ENCODE measurements at regions not wholly inside any gene's neighbourhood (a gene's known extent, or its start where the extent isn't known, plus 50 kb on each side); places are given as distances from the start of the nearest gene placed in this dataset.

- no peaks in the 10 kb centered on the region for H3K4me1 ChIP-seq (ENCODE audit: insufficient read depth, low read length)
- no peak overlapping the region for H3K9ac ChIP-seq (ENCODE audit: low read depth, low read length)
- no peaks in the 10 kb centered on the region for H3K36me3 ChIP-seq (ENCODE audit: insufficient read depth, low read length)
- no peak overlapping the region for H2AFZ ChIP-seq (ENCODE audit: low read depth, low read length)
- no peaks in the 10 kb centered on the region for H3K79me2 ChIP-seq (ENCODE audit: insufficient read depth, low read length)
- H3K27ac ChIP-seq (ENCODE audit: low read length), result no peak overlapping the region
- H3K4me2 ChIP-seq (ENCODE audit: insufficient read depth, low read length), result no peak overlapping the region
- no peaks in the 10 kb centered on the region for H3K9me3 ChIP-seq (ENCODE audit: insufficient read depth, low read length, severe bottlenecking)
- H3K4me3 ChIP-seq (ENCODE audit: low read depth in 1 of 2, low read length in 2 of 2), result no peak overlapping the region
- H3K27me3 ChIP-seq (ENCODE audit: insufficient read depth, low read length, poor library complexity), result no peaks in the 10 kb centered on the region
- DNase-seq (no peak), ATAC-seq (ENCODE audit: insufficient read depth, low read depth) (no peak)
- H4K20me1 ChIP-seq (ENCODE audit: insufficient read depth, low read length), result no peaks in the 10 kb centered on the region
- TF ChIP-seq CTCF (IDR thresholded peaks at IDR 0.05; ENCODE audit: borderline replicate concordance, extremely low read depth, low read length, poor library complexity, severe bottlenecking) (no peak), EZH2 (IDR thresholded peaks at IDR 0.05; ENCODE audit: borderline replicate concordance, low read depth, low read length, severe bottlenecking) (no peak)
These were observed 157.5 kb downstream of the TMTC3 start for GRCh38 chr12:88299567-88300101.

DNA sequence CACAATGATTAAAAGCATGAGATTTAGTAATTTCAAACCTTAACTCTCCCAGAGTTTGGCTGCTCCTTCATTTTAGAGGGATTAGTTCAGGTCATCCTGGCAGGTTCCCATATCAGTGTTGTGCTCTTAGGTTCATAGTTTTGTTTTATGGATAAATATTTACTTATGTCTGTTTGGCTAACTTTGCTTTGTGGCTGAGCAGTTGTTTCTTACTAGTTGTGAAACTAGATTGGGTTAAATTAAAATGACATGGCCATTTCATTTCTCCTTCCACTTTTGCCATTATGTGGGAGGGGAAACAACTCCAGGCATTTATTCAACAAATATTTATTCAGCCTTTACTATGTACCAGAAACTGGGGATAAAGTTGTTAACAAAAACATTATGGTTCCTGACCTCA is 158.8 kb downstream of the TMTC3 start:
- no peaks in the 10 kb centered on the region for H3K9me3 ChIP-seq (ENCODE audit: insufficient read depth, low read length, severe bottlenecking)
- DNase-seq, result no peak
- ATAC-seq (ENCODE audit: insufficient read depth, low read depth), result no peak

DNA sequence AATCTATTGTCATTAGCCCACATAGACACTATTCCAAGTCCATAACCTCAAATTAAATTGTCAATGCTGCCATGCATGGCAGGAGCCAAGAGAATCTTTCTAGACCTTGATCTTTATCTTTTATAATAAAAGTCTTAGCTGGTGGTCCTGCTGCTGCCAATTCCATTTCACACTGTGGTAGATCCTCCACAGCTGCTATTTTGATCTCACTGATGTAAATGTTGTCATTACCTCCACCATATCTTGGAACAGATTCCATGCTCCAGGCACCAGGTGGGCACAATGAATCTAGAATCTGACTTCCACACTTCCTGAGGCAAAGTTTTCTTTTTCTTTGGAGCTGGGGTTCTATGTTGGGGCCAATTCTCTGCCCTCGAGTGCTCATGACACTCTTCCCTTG is 161.2 kb downstream of the TMTC3 start:
- Histone ChIP-seq H3K9ac (ENCODE audit: low read depth, low read length) (no peak overlapping the region), H3K4me1 (ENCODE audit: insufficient read depth, low read length) (no peaks in the 10 kb centered on the region), H3K4me2 (ENCODE audit: insufficient read depth, low read length) (no peak overlapping the region), H3K27ac (ENCODE audit: low read length) (no peak overlapping the region), H3K9me3 (ENCODE audit: insufficient read depth, low read length, severe bottlenecking) (no peaks in the 10 kb centered on the region), H4K20me1 (ENCODE audit: insufficient read depth, low read length) (no peaks in the 10 kb centered on the region), H3K27me3 (ENCODE audit: insufficient read depth, low read length, poor library complexity) (no peaks in the 10 kb centered on the region), H3K4me3 (ENCODE audit: low read depth in 1 of 2, low read length in 2 of 2) (no peak overlapping the region), H2AFZ (ENCODE audit: low read depth, low read length) (no peak overlapping the region), H3K79me2 (ENCODE audit: insufficient read depth, low read length) (no peaks in the 10 kb centered on the region), H3K36me3 (ENCODE audit: insufficient read depth, low read length) (no peaks in the 10 kb centered on the region)
- DNase-seq, result no peak
- TF ChIP-seq EZH2 (IDR thresholded peaks at IDR 0.05; ENCODE audit: borderline replicate concordance, low read depth, low read length, severe bottlenecking), result no peak
- TF ChIP-seq CTCF (IDR thresholded peaks at IDR 0.05; ENCODE audit: borderline replicate concordance, extremely low read depth, low read length, poor library complexity, severe bottlenecking), result no peak
- ATAC-seq (ENCODE audit: insufficient read depth, low read depth), result no peak

More for the DNA sequence above, 158.8 kb downstream of the TMTC3 start:
- Histone ChIP-seq H3K9ac (ENCODE audit: low read depth, low read length) (no peak overlapping the region), H4K20me1 (ENCODE audit: insufficient read depth, low read length) (no peaks in the 10 kb centered on the region), H3K27me3 (ENCODE audit: insufficient read depth, low read length, poor library complexity) (no peaks in the 10 kb centered on the region), H2AFZ (ENCODE audit: low read depth, low read length) (no peak overlapping the region), H3K4me2 (ENCODE audit: insufficient read depth, low read length) (no peak overlapping the region), H3K36me3 (ENCODE audit: insufficient read depth, low read length) (no peaks in the 10 kb centered on the region), H3K4me1 (ENCODE audit: insufficient read depth, low read length) (no peaks in the 10 kb centered on the region), H3K4me3 (ENCODE audit: low read depth in 1 of 2, low read length in 2 of 2) (no peak overlapping the region), H3K79me2 (ENCODE audit: insufficient read depth, low read length) (no peaks in the 10 kb centered on the region), H3K27ac (ENCODE audit: low read length) (no peak overlapping the region)
- TF ChIP-seq CTCF (IDR thresholded peaks at IDR 0.05; ENCODE audit: borderline replicate concordance, extremely low read depth, low read length, poor library complexity, severe bottlenecking) (no peak), EZH2 (IDR thresholded peaks at IDR 0.05; ENCODE audit: borderline replicate concordance, low read depth, low read length, severe bottlenecking) (no peak)

Data from DND-41 (cell line).